ENCODE measurements at regions not wholly inside any gene's neighbourhood (a gene's known extent, or its start where the extent isn't known, plus 50 kb on each side); places are given as distances from the start of the nearest gene placed in this dataset.
A peak's percentile ranks its signal among the peaks of the same experiment; 100 is the strongest.

GRCh38 chr17:72501404-72502370, 380.9 kb downstream of the SOX9 start:
- Mint-ChIP-seq H3K27ac (no peak overlapping the region), H3K4me1 (ENCODE audit: low read depth in 2 of 2) (no peaks in the 10 kb centered on the region), H3K9me3 (no peaks in the 10 kb centered on the region), H3K36me3 (no peaks in the 10 kb centered on the region), H3K27me3 (peaks cover 19 to 32% of the 10 kb centered on the region in 2 donors), H3K4me3 (no peak overlapping the region)
- ATAC-seq = peak in 1 of 2 donors; percentile 25
- no peak for DNase-seq (ENCODE audit: low spot score)

GRCh38 chr17:72502371-72503341, 381.8 kb downstream of the SOX9 start:
- no peak overlapping the region for H3K4me3 Mint-ChIP-seq
- ATAC-seq = no peak

GRCh38 chr17:72503556-72503955, 382.7 kb downstream of the SOX9 start:
- no peak overlapping the region for H3K4me3 Mint-ChIP-seq
- no peak overlapping the region for H3K27ac Mint-ChIP-seq
- H3K4me1 Mint-ChIP-seq (ENCODE audit: low read depth in 2 of 2) = no peaks in the 10 kb centered on the region
- H3K27me3 Mint-ChIP-seq = peaks cover 19 to 38% of the 10 kb centered on the region in 2 donors
- H3K36me3 Mint-ChIP-seq = no peaks in the 10 kb centered on the region
- DNase-seq (ENCODE audit: low spot score) = no peak
- H3K9me3 Mint-ChIP-seq = no peaks in the 10 kb centered on the region
- no peak for ATAC-seq

More at GRCh38 chr17:72502371-72503341, 381.8 kb downstream of the SOX9 start:
- Mint-ChIP-seq H3K27me3 (peaks cover 19 to 35% of the 10 kb centered on the region in 2 donors), H3K27ac (no peak overlapping the region), H3K9me3 (no peaks in the 10 kb centered on the region), H3K36me3 (no peaks in the 10 kb centered on the region), H3K4me1 (ENCODE audit: low read depth in 2 of 2) (no peaks in the 10 kb centered on the region)
- DNase-seq (ENCODE audit: low spot score) = no peak

- ATAC-seq (no peak), DNase-seq (ENCODE audit: low spot score) (no peak)
- Mint-ChIP-seq H3K27ac (no peak overlapping the region), H3K36me3 (no peaks in the 10 kb centered on the region), H3K9me3 (no peaks in the 10 kb centered on the region), H3K27me3 (peaks cover 19 to 41% of the 10 kb centered on the region in 2 donors), H3K4me3 (no peak overlapping the region), H3K4me1 (ENCODE audit: low read depth in 2 of 2) (no peaks in the 10 kb centered on the region)
These were observed 384.0 kb downstream of the SOX9 start for GRCh38 chr17:72504783-72505182.

- no peaks in the 10 kb centered on the region for H3K9me3 Mint-ChIP-seq
- DNase-seq (ENCODE audit: low spot score) (no peak), ATAC-seq (no peak)
- no peaks in the 10 kb centered on the region for H3K4me1 Mint-ChIP-seq (ENCODE audit: low read depth in 2 of 2)
- no peak overlapping the region for H3K27ac Mint-ChIP-seq
- H3K36me3 Mint-ChIP-seq = no peaks in the 10 kb centered on the region
- H3K27me3 Mint-ChIP-seq = peaks cover 23 to 40% of the 10 kb centered on the region in 2 donors
- no peak overlapping the region for H3K4me3 Mint-ChIP-seq
These were observed 386.0 kb downstream of the SOX9 start for GRCh38 chr17:72506773-72507172.

GRCh38 chr17:72507370-72507769, 386.6 kb downstream of the SOX9 start:
- DNase-seq (ENCODE audit: low spot score) = no peak
- no peak for ATAC-seq
- no peak overlapping the region for H3K4me3 Mint-ChIP-seq
- no peaks in the 10 kb centered on the region for H3K9me3 Mint-ChIP-seq
- H3K36me3 Mint-ChIP-seq = no peaks in the 10 kb centered on the region
- H3K27me3 Mint-ChIP-seq = peaks cover 23 to 40% of the 10 kb centered on the region in 2 donors
- no peaks in the 10 kb centered on the region for H3K4me1 Mint-ChIP-seq (ENCODE audit: low read depth in 2 of 2)
- H3K27ac Mint-ChIP-seq = no peak overlapping the region

GRCh38 chr17:72510351-72511016, 389.7 kb downstream of the SOX9 start:
- Mint-ChIP-seq H3K4me1 (ENCODE audit: low read depth in 2 of 2) (no peaks in the 10 kb centered on the region), H3K27me3 (peaks cover 14 to 16% of the 10 kb centered on the region in 2 donors), H3K9me3 (no peaks in the 10 kb centered on the region), H3K4me3 (no peak overlapping the region), H3K36me3 (no peaks in the 10 kb centered on the region), H3K27ac (no peak overlapping the region)
- DNase-seq (ENCODE audit: low spot score) (no peak), ATAC-seq (no peak)

- Mint-ChIP-seq H3K9me3 (no peaks in the 10 kb centered on the region), H3K27ac (no peak overlapping the region), H3K27me3 (peaks cover 11 to 13% of the 10 kb centered on the region in 2 donors), H3K36me3 (no peaks in the 10 kb centered on the region), H3K4me1 (ENCODE audit: low read depth in 2 of 2) (no peaks in the 10 kb centered on the region), H3K4me3 (no peak overlapping the region)
- ATAC-seq = no peak
- DNase-seq (ENCODE audit: low spot score) = no peak
These were observed 390.4 kb downstream of the SOX9 start for GRCh38 chr17:72511242-72511641.

- Mint-ChIP-seq H3K4me1 (ENCODE audit: low read depth in 2 of 2) (no peaks in the 10 kb centered on the region), H3K27me3 (peaks cover 8 to 14% of the 10 kb centered on the region in 2 donors), H3K9me3 (no peaks in the 10 kb centered on the region), H3K4me3 (no peak overlapping the region), H3K36me3 (no peaks in the 10 kb centered on the region), H3K27ac (no peak overlapping the region)
- DNase-seq (ENCODE audit: low spot score) (no peak), ATAC-seq (no peak)
These were observed 391.1 kb downstream of the SOX9 start for GRCh38 chr17:72511874-72512273.

- peak; percentile 25 to 57 for ATAC-seq
- H3K36me3 Mint-ChIP-seq = no peaks in the 10 kb centered on the region
- H3K9me3 Mint-ChIP-seq = no peaks in the 10 kb centered on the region
- no peak overlapping the region for H3K27ac Mint-ChIP-seq
- H3K4me1 Mint-ChIP-seq (ENCODE audit: low read depth in 2 of 2) = no peaks in the 10 kb centered on the region
- peaks cover 8 to 18% of the 10 kb centered on the region in 2 donors for H3K27me3 Mint-ChIP-seq
- DNase-seq (ENCODE audit: low spot score) = no peak
- no peak overlapping the region for H3K4me3 Mint-ChIP-seq
These were observed 392.1 kb downstream of the SOX9 start for GRCh38 chr17:72512649-72513556.

GRCh38 chr17:72514321-72514861, 393.6 kb downstream of the SOX9 start:
- H3K9me3 Mint-ChIP-seq = no peaks in the 10 kb centered on the region
- H3K36me3 Mint-ChIP-seq = no peaks in the 10 kb centered on the region
- no peak overlapping the region for H3K27ac Mint-ChIP-seq
- DNase-seq (ENCODE audit: low spot score) (no peak), ATAC-seq (no peak)
- peaks cover 11 to 23% of the 10 kb centered on the region in 2 donors for H3K27me3 Mint-ChIP-seq
- H3K4me3 Mint-ChIP-seq = no peak overlapping the region
- no peaks in the 10 kb centered on the region for H3K4me1 Mint-ChIP-seq (ENCODE audit: low read depth in 2 of 2)

GRCh38 chr17:72514891-72515290, 394.1 kb downstream of the SOX9 start:
- Mint-ChIP-seq H3K36me3 (no peaks in the 10 kb centered on the region), H3K9me3 (no peaks in the 10 kb centered on the region), H3K27ac (no peak overlapping the region), H3K27me3 (peaks cover 10 to 19% of the 10 kb centered on the region in 2 donors), H3K4me1 (ENCODE audit: low read depth in 2 of 2) (no peaks in the 10 kb centered on the region), H3K4me3 (no peak overlapping the region)
- ATAC-seq = no peak
- DNase-seq (ENCODE audit: low spot score) = no peak
